GM18498 (cell line): ENCODE measurements at regions not wholly inside any gene's neighbourhood (a gene's known extent, or its start where the extent isn't known, plus 50 kb on each side); places are given as distances from the start of the nearest gene placed in this dataset.

Experiments used
- ATAC-seq: cut with Tn5 transposase; IDR thresholded peaks from one replicate; pipeline ENCODE4 v1.9.1; 2021; ENCODE audit warnings: mild to moderate bottlenecking, moderate library complexity; ENCODE audit not compliant: unreplicated experiment

- ATAC-seq = no peak
Measured at GRCh38 chr17:12574525-12574924, 91.2 kb upstream of the MYOCD start.

GRCh38 chr17:12575641-12576040 is 90.0 kb upstream of the MYOCD start:
- no peak for ATAC-seq

GRCh38 chr17:12579288-12579687 is 86.4 kb upstream of the MYOCD start:
- no peak for ATAC-seq

- ATAC-seq = no peak
Measured at GRCh38 chr17:12580640-12581039, 85.0 kb upstream of the MYOCD start.

GRCh38 chr17:12584727-12585126 is 81.0 kb upstream of the MYOCD start:
- ATAC-seq = no peak

- ATAC-seq = no peak
Measured at GRCh38 chr17:12588531-12588930, 77.2 kb upstream of the MYOCD start.

- ATAC-seq = no peak
Measured at GRCh38 chr17:12590417-12590816, 75.3 kb upstream of the MYOCD start.

- ATAC-seq = no peak
Measured at GRCh38 chr17:12591021-12591735, 74.5 kb upstream of the MYOCD start.

- no peak for ATAC-seq
Measured at GRCh38 chr17:12592941-12593340, 72.7 kb upstream of the MYOCD start.

- no peak for ATAC-seq
Measured at GRCh38 chr17:12596961-12597360, 68.7 kb upstream of the MYOCD start.

- no peak for ATAC-seq
Measured at GRCh38 chr17:12597895-12598294, 67.8 kb upstream of the MYOCD start.

- no peak for ATAC-seq
Measured at GRCh38 chr17:12599186-12599920, 66.3 kb upstream of the MYOCD start.

GRCh38 chr17:12600349-12600748 is 65.3 kb upstream of the MYOCD start:
- no peak for ATAC-seq

GRCh38 chr17:12603566-12603965 is 62.1 kb upstream of the MYOCD start:
- ATAC-seq = no peak

- ATAC-seq = no peak
Measured at GRCh38 chr17:12605222-12605621, 60.5 kb upstream of the MYOCD start.

GRCh38 chr17:12613566-12613965 is 52.1 kb upstream of the MYOCD start:
- no peak for ATAC-seq
